PFSK-1 (cell line): ENCODE measurements at regions not wholly inside any gene's neighbourhood (a gene's known extent, or its start where the extent isn't known, plus 50 kb on each side); places are given as distances from the start of the nearest gene placed in this dataset.

Source experiments
- POLR2AphosphoS5 ChIP-seq: IDR thresholded peaks from 2 replicates; pipeline ENCODE4 v1.6.1; 2012; ENCODE audit warnings: low read depth, mild to moderate bottlenecking, control low read depth, low read length, moderate library complexity
- REST ChIP-seq, 2 experiments: IDR thresholded peaks; 2 replicates each; pipeline versions ENCODE4 v1.6.1 to v1.8.0; 2011 to 2012; ENCODE audit warnings: low read depth in 2 of 2, low read length in 2 of 2, control low read depth in 1 of 2, inconsistent platforms in 1 of 2, mild to moderate bottlenecking in 1 of 2, moderate library complexity in 1 of 2; ENCODE audit not compliant: insufficient read depth in 1 of 2

- TF ChIP-seq REST (IDR thresholded peaks at IDR 0.05; ENCODE audit: insufficient read depth in 1 of 2, low read depth in 2 of 2, low read length in 2 of 2) (no peak), POLR2AphosphoS5 (no peak)
Measured at GRCh38 chr6:23199541-23199940, 630.2 kb downstream of the HDGFL1 start.
